ENCODE measurements at regions not wholly inside any gene's neighbourhood (a gene's known extent, or its start where the extent isn't known, plus 50 kb on each side); places are given as distances from the start of the nearest gene placed in this dataset.
"Not testable (repeated sequence)": the region's sequence is repeated elsewhere in the genome, so short reads cannot be mapped to it uniquely, and the experiment has no call there.

- TF ChIP-seq, protein P1, sequence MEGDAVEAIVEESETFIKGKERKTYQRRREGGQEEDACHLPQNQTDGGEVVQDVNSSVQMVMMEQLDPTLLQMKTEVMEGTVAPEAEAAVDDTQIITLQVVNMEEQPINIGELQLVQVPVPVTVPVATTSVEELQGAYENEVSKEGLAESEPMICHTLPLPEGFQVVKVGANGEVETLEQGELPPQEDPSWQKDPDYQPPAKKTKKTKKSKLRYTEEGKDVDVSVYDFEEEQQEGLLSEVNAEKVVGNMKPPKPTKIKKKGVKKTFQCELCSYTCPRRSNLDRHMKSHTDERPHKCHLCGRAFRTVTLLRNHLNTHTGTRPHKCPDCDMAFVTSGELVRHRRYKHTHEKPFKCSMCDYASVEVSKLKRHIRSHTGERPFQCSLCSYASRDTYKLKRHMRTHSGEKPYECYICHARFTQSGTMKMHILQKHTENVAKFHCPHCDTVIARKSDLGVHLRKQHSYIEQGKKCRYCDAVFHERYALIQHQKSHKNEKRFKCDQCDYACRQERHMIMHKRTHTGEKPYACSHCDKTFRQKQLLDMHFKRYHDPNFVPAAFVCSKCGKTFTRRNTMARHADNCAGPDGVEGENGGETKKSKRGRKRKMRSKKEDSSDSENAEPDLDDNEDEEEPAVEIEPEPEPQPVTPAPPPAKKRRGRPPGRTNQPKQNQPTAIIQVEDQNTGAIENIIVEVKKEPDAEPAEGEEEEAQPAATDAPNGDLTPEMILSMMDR (IDR thresholded peaks at IDR 0.05) = not testable (repeated sequence)
- not testable (repeated sequence) for TF ChIP-seq EP300 (IDR thresholded peaks at IDR 0.05)
These were observed 197.4 kb upstream of the POTEB2 start for GRCh38 chr15:21063512-21063911.
